ENCODE measurements at regions not wholly inside any gene's neighbourhood (a gene's known extent, or its start where the extent isn't known, plus 50 kb on each side); places are given as distances from the start of the nearest gene placed in this dataset.

DNA sequence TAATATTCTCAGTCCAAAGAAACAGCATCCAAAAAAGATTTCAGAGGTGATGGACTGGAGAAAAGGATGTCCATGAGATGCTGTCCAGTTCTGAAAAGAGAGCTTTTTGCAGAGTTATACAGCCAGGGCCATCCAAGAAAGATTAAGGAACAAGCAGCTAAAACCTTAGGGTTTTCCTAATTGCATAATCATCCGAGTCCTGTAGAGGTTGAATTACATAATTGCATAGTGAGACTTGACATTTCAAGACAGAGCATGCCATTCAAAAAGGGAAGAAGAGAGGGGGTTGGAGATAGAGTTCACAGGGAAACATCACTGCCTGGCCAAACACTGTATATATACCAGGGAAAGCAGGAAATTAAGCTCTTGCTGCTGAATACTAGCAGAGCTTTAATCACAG is 1729.2 kb upstream of the WWC1 start:
- TF ChIP-seq, protein P1, sequence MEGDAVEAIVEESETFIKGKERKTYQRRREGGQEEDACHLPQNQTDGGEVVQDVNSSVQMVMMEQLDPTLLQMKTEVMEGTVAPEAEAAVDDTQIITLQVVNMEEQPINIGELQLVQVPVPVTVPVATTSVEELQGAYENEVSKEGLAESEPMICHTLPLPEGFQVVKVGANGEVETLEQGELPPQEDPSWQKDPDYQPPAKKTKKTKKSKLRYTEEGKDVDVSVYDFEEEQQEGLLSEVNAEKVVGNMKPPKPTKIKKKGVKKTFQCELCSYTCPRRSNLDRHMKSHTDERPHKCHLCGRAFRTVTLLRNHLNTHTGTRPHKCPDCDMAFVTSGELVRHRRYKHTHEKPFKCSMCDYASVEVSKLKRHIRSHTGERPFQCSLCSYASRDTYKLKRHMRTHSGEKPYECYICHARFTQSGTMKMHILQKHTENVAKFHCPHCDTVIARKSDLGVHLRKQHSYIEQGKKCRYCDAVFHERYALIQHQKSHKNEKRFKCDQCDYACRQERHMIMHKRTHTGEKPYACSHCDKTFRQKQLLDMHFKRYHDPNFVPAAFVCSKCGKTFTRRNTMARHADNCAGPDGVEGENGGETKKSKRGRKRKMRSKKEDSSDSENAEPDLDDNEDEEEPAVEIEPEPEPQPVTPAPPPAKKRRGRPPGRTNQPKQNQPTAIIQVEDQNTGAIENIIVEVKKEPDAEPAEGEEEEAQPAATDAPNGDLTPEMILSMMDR (IDR thresholded peaks at IDR 0.05; ENCODE audit: low read depth, low read length): no peak
- no peak for DNase-seq (ENCODE audit: extremely low read depth, low read depth)

DNA sequence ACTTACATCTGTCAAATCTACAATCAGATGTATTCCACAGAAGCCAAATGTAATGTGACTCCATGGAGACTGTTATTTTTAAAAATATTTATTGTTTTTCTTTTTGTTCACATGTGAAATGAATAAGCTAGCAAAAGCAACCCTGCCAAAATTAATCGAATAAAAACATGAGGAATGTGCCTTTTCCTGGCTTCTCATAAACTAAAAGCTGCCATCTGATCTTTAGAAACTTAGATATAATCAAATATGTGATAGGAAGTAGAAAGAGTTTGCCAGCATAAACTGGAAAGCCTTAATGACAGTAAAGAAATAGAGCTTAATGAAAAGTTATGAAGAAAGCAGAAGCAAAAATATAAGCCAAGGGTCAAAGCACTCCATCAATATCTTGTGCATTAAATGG is 1724.7 kb upstream of the WWC1 start:
- DNase-seq (ENCODE audit: extremely low read depth, low read depth): no peak
- TF ChIP-seq, protein P1 (IDR thresholded peaks at IDR 0.05; ENCODE audit: low read depth, low read length): no peak

DNA sequence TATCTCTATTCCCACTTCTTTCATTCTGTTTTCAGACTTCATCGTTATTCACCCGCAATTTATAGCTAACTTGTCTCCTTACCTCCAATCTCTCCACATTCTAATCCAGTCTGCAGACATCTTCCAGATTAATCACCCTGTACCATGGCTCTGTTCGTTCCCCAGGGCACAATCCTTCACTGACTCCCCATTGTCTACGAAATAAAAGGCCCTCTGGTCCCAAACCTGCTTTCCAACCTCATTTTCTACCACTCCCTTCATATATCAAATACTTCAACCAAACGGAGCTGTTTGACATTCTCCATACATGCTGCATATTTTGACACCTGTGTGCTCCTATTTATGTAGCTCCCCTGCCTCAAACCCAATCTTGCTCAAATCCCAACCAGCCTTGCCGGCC is 1720.6 kb upstream of the WWC1 start:
- TF ChIP-seq, protein P1 (IDR thresholded peaks at IDR 0.05; ENCODE audit: low read depth, low read length): no peak

DNA sequence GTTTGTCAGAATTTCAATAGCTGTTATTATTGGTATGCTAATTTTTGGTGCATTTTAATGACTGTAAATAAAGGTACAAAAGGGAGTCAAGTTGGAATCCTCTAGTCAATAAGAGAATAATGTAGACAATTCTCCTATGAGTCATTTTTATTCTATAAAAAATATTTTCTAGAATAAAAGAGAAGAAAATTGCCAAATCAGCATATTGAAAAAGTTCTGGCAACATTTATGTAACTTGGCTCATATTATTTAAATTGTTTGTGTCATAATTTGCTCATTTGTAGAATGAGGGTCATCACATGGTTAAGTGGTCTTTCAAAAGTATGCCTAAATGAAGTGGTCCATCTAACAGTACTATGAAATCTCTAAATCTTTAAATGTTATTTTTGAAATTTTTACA is 1719.8 kb upstream of the WWC1 start:
- TF ChIP-seq, protein P1 (IDR thresholded peaks at IDR 0.05; ENCODE audit: low read depth, low read length): no peak
- no peak for DNase-seq (ENCODE audit: extremely low read depth, low read depth)

More for the DNA sequence above, 1720.6 kb upstream of the WWC1 start:
- DNase-seq (ENCODE audit: extremely low read depth, low read depth): no peak

DNA sequence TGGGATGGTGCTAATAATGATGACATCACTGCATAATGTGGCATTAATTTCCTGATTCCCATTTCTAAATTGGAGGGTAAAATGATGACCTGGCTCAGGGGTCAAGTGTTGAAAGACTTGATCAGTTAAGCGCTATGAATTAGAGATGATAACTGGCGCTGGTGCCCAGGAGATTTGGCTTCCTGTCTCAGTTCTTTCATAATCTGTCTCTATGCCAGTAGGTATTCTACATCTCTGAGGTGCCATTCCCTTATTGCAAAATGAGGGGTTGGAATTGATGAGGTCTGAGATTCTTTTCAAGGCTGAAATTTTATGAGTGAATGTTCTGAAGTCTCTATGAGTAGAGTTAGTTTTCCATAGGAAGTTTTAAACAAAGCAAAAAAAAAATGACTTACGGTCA is 1715.1 kb upstream of the WWC1 start:
- no peak for DNase-seq (ENCODE audit: extremely low read depth, low read depth)
- TF ChIP-seq, protein P1 (IDR thresholded peaks at IDR 0.05; ENCODE audit: low read depth, low read length): no peak

DNA sequence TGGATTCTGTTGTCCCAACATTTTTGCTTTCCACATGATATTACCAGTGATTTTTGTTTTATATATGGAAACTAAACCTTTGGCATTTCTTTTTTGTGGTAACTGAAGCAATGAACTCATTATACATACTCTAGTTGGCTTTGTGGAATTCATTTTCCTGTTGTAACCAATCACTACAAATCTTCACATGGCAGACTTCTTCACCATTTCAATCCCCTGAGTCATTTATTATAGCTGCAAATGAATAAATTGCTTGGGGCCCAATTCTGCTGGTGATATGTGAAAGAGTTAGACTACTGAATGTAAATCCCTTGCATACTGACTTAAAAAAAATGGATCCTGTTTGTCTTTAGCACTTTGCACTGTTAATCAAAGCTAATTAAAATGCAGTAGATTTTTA is 1709.6 kb upstream of the WWC1 start:
- TF ChIP-seq, protein P1 (IDR thresholded peaks at IDR 0.05; ENCODE audit: low read depth, low read length): no peak
- no peak for DNase-seq (ENCODE audit: extremely low read depth, low read depth)

- no peak for DNase-seq (ENCODE audit: extremely low read depth, low read depth)
- TF ChIP-seq, protein P1 (IDR thresholded peaks at IDR 0.05; ENCODE audit: low read depth, low read length): no peak
Observed at GRCh38 chr5:166582416-166582815, 1709.0 kb upstream of the WWC1 start.
